ENCODE measurements at regions not wholly inside any gene's neighbourhood (a gene's known extent, or its start where the extent isn't known, plus 50 kb on each side); places are given as distances from the start of the nearest gene placed in this dataset.

GRCh38 chr5:15376088-15376487 lies 123.9 kb upstream of the FBXL7 start:
- no peak for TF ChIP-seq RAD21 (IDR thresholded peaks at IDR 0.05; ENCODE audit: low read length)
- TF ChIP-seq CTCF (conservative IDR thresholded peaks at IDR 0.05; ENCODE audit: low read depth, low read length), result no peak
- TF ChIP-seq MAZ (IDR thresholded peaks at IDR 0.05; ENCODE audit: borderline replicate concordance, low read depth, low read length), result no peak

All from IMR-90 (cell line).